ENCODE measurements at regions not wholly inside any gene's neighbourhood (a gene's known extent, or its start where the extent isn't known, plus 50 kb on each side); places are given as distances from the start of the nearest gene placed in this dataset.

DNA sequence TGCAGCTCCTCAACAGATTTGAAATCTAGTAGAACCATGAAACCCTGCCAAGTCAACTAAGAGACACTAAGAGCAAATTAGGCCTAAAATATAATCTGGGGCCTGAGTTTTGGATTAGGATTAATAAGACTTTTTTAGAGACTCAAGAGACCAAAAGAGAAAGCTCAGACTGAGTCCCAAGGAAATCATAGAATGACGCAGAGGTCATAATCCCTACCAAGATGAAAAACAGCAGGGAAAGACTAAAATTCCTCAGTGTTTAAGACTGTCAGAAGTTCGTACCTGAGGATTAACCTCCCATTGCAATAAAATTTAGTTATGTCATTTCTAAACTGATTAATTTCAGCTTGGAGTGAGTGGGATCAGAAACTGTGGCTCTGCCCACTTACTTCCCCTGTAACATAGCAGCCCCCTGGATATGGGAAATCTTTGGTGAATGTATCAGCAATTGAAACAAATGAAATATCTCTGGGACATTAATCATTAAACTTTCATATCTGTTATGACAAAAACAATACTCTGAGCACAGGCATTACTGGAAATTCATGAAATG, 200.3 kb downstream of the EDN1 start:
- no peak overlapping the region for H3K14ac ChIP-seq (ENCODE audit: insufficient read depth, low read length)
- no peak for DNase-seq
- H4K20me1 ChIP-seq (ENCODE audit: control insufficient read depth, insufficient read depth, insufficient read length), result no peaks in the 10 kb centered on the region
- no peak overlapping the region for H3K18ac ChIP-seq (ENCODE audit: insufficient read length, low read depth, low read length)
- H3K56ac ChIP-seq (ENCODE audit: insufficient read length, low read depth, low read length), result no peak overlapping the region
- H3K23me2 ChIP-seq (ENCODE audit: insufficient read length, low read depth, low read length, poor library complexity, severe bottlenecking), result no peaks in the 10 kb centered on the region
- H4K5ac ChIP-seq (ENCODE audit: insufficient read length, low read depth, low read length), result no peak overlapping the region
- Mint-ChIP-seq H3K4me3 (no peak overlapping the region), H3K9me3 (no peaks in the 10 kb centered on the region; a peak in 1 of 5 replicates), H3K27ac (no peak overlapping the region), H3K4me1 (no peaks in the 10 kb centered on the region), H3K36me3 (ENCODE audit: insufficient read depth in 1 of 3, low read depth in 3 of 3) (peaks cover 0 to 4% (median 0%) of the 10 kb centered on the region in 3 experiments; a peak in 2 of 7 replicates), H3K27me3 (ENCODE audit: low read depth) (peaks cover 2% of the 10 kb centered on the region; the same call in 1 of the 2 replicates)
- no peak overlapping the region for H2BK20ac ChIP-seq (ENCODE audit: low read depth, low read length, poor library complexity, severe bottlenecking)
- H3K4me1 ChIP-seq (ENCODE audit: insufficient read depth, low read length), result no peaks in the 10 kb centered on the region
- TF ChIP-seq, protein P1, sequence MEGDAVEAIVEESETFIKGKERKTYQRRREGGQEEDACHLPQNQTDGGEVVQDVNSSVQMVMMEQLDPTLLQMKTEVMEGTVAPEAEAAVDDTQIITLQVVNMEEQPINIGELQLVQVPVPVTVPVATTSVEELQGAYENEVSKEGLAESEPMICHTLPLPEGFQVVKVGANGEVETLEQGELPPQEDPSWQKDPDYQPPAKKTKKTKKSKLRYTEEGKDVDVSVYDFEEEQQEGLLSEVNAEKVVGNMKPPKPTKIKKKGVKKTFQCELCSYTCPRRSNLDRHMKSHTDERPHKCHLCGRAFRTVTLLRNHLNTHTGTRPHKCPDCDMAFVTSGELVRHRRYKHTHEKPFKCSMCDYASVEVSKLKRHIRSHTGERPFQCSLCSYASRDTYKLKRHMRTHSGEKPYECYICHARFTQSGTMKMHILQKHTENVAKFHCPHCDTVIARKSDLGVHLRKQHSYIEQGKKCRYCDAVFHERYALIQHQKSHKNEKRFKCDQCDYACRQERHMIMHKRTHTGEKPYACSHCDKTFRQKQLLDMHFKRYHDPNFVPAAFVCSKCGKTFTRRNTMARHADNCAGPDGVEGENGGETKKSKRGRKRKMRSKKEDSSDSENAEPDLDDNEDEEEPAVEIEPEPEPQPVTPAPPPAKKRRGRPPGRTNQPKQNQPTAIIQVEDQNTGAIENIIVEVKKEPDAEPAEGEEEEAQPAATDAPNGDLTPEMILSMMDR (conservative IDR thresholded peaks at IDR 0.05), result no peak
- H3K27ac ChIP-seq (ENCODE audit: insufficient read length, low read depth, low read length), result no peak overlapping the region
- H3K79me1 ChIP-seq (ENCODE audit: insufficient read depth, low read depth, low read length, poor library complexity, severe bottlenecking), result no peaks in the 10 kb centered on the region
- no peak overlapping the region for H3T11ph ChIP-seq (ENCODE audit: low read length)
- no CpG with 5 or more reads among the region's 2 CpGs for WGBS (ENCODE audit: extremely low coverage, insufficient read length, low lambda C conversion rate)
- no peak overlapping the region for H2BK120ac ChIP-seq (ENCODE audit: low read depth, low read length, poor library complexity, severe bottlenecking)
- H3K9ac ChIP-seq (ENCODE audit: extremely low read depth, insufficient read length, low read length), result no peak overlapping the region
- no peak overlapping the region for H3K4me2 ChIP-seq (ENCODE audit: insufficient read depth, insufficient read length, low read length)
- no peaks in the 10 kb centered on the region for H3K9me3 ChIP-seq (ENCODE audit: control insufficient read depth, low read depth, low read length)
- H2BK12ac ChIP-seq (ENCODE audit: insufficient read length, low read depth, low read length), result no peak overlapping the region
- H2AFZ ChIP-seq (ENCODE audit: low read length), result no peak overlapping the region
- H2BK15ac ChIP-seq (ENCODE audit: low read depth, low read length), result no peak overlapping the region
- H3K4ac ChIP-seq (ENCODE audit: low read depth, low read length), result no peak overlapping the region
- no peaks in the 10 kb centered on the region for H3K79me2 ChIP-seq (ENCODE audit: insufficient read depth, low read length)
- no peak overlapping the region for H2BK5ac ChIP-seq (ENCODE audit: insufficient read length, low read length)
- H4K8ac ChIP-seq (replicated peaks; ENCODE audit: insufficient read length, low read depth, low read length), result no peak overlapping the region
- H4K91ac ChIP-seq (ENCODE audit: insufficient read length, low read depth, low read length), result no peak overlapping the region
- H2AK5ac ChIP-seq (ENCODE audit: insufficient read length, low read length), result no peak overlapping the region
- H3K27me3 ChIP-seq (ENCODE audit: insufficient read depth, low read length), result no peaks in the 10 kb centered on the region
- H3K23ac ChIP-seq (ENCODE audit: insufficient read length, low read depth, low read length), result no peak overlapping the region

Data from H9 (cell line).